ENCODE measurements at regions not wholly inside any gene's neighbourhood (a gene's known extent, or its start where the extent isn't known, plus 50 kb on each side); places are given as distances from the start of the nearest gene placed in this dataset.

- no peak overlapping the region for H3K9ac ChIP-seq (replicated peaks in 1 of 4; ENCODE audit: extremely low read depth in 1 of 4, low read depth in 3 of 4, low read length in 3 of 4)
- H3K4ac ChIP-seq (replicated peaks; ENCODE audit: insufficient read length, low read depth, low read length), result no peak overlapping the region
- no peak overlapping the region for H3K23ac ChIP-seq (ENCODE audit: insufficient read length)
- no peaks in the 10 kb centered on the region for H3K23me2 ChIP-seq (ENCODE audit: low read depth, low read length)
- H3K56ac ChIP-seq (replicated peaks; ENCODE audit: insufficient read length, low read depth, low read length), result no peak overlapping the region
- no peak overlapping the region for H2BK120ac ChIP-seq (replicated peaks; ENCODE audit: low read depth, low read length)
- no peak overlapping the region for H2AK5ac ChIP-seq (ENCODE audit: low read depth, low read length)
- no peak overlapping the region for H3K27ac ChIP-seq (ENCODE audit: low read depth, low read length)
- H3K18ac ChIP-seq (ENCODE audit: extremely low read depth, low read length), result no peak overlapping the region
- H3K4me3 ChIP-seq (ENCODE audit: extremely low read depth in 1 of 4, insufficient read depth in 2 of 4, low read depth in 3 of 4, low read length in 4 of 4), result no peak overlapping the region
- DNase-seq (ENCODE audit: low read depth in 1 of 2, low spot score in 2 of 2), result no peak
- ChIA-PET CTCF (ENCODE audit: partially characterized antibody) (interaction anchor here (1.1 kb wide), 1 partner anchor 9 kb away, joined by 3 read pairs; no protein-coding TSS in a partner anchor), POLR2A (ENCODE audit: partially characterized antibody) (no interaction called here)
- H3K79me1 ChIP-seq (ENCODE audit: low read depth, low read length), result no peaks in the 10 kb centered on the region
- H2BK12ac ChIP-seq (ENCODE audit: low read depth, low read length), result no peak overlapping the region
- no peaks in the 10 kb centered on the region for H3K79me2 ChIP-seq (ENCODE audit: control insufficient read depth in 1 of 2, insufficient read depth in 2 of 2, low read length in 2 of 2)
- no peaks in the 10 kb centered on the region for H3K4me1 ChIP-seq (replicated peaks in 1 of 4; ENCODE audit: control insufficient read depth in 3 of 4, insufficient read depth in 4 of 4, low read length in 3 of 4)
- no peak overlapping the region for H3K14ac ChIP-seq (ENCODE audit: insufficient read length)
- no peak overlapping the region for H2BK5ac ChIP-seq (ENCODE audit: low read depth, low read length)
- no peaks in the 10 kb centered on the region for H3K27me3 ChIP-seq (replicated peaks in 1 of 4; ENCODE audit: control insufficient read depth in 3 of 4, extremely low read depth in 1 of 4, insufficient read depth in 3 of 4, low read length in 3 of 4)
- no peaks in the 10 kb centered on the region for H3K36me3 ChIP-seq (ENCODE audit: control insufficient read depth in 2 of 4, insufficient read depth in 4 of 4, low read length in 3 of 4)
- no peak overlapping the region for H3K4me2 ChIP-seq (ENCODE audit: insufficient read depth in 1 of 2, low read depth in 2 of 2, low read length in 2 of 2)
- no peaks in the 10 kb centered on the region for H3K9me3 ChIP-seq (ENCODE audit: insufficient read depth in 2 of 2, low read depth in 1 of 2, low read length in 1 of 2)
- H2AFZ ChIP-seq (ENCODE audit: low read length), result no peak overlapping the region
- H4K8ac ChIP-seq (ENCODE audit: extremely low read depth, insufficient read depth, low read length), result no peak overlapping the region
- no peak overlapping the region for H2BK20ac ChIP-seq (ENCODE audit: low read length)
- no peaks in the 10 kb centered on the region for H4K20me1 ChIP-seq (replicated peaks in 1 of 2; ENCODE audit: control insufficient read depth in 1 of 2, insufficient read depth in 2 of 2, low read length in 2 of 2)
- no peak overlapping the region for H4K91ac ChIP-seq (replicated peaks; ENCODE audit: insufficient read length, low read length)
- TF ChIP-seq GTF2F1 (IDR thresholded peaks at IDR 0.05; ENCODE audit: borderline replicate concordance, low read depth, low read length), result no peak
- TF ChIP-seq BRCA1 (IDR thresholded peaks at IDR 0.05; ENCODE audit: low read depth, low read length), result no peak
- H2BK15ac ChIP-seq (ENCODE audit: low read length), result no peak overlapping the region
- no peak overlapping the region for H4K5ac ChIP-seq (ENCODE audit: insufficient read length, low read depth, low read length)
- no peak for FAIRE-seq
Observed at GRCh38 chr10:76641215-76641614, 996.4 kb downstream of the KCNMA1 start.
